ENCODE measurements at regions not wholly inside any gene's neighbourhood (a gene's known extent, or its start where the extent isn't known, plus 50 kb on each side); places are given as distances from the start of the nearest gene placed in this dataset.

DNA sequence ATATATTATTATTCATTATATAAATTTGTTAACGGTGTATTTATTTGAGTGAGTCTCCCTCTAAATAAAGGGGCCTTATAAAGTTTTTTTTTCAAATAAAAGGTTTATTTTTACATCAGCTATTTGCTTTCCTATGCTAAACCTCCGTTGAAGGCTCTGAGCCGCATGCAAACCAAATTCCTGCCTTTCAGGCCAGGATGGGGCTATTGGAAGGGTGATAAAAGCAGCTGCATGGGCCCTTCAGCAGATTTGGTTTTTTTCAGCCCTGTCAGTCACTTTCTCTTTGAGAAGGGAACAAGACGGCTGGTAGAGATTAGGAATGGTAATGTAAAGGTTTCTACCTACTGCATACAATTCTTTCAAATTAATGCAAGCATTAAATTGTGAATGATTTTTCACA is 244.2 kb downstream of the WNT5A start:
- Histone ChIP-seq H3K4me1 (no peaks in the 10 kb centered on the region), H3K4me3 (no peak overlapping the region), H3K36me3 (no peaks in the 10 kb centered on the region), H3K9me3 (peaks cover 0 to under 1% (median 0%) of the 10 kb centered on the region in 8 donors), H3K27ac (no peak overlapping the region), H3K27me3 (replicated peaks in 1 of 7) (no peaks in the 10 kb centered on the region)
- 48 to 58% (median 51%) methylated on average over 4 of the region's 4 CpGs for WGBS, 5 donors
- TF ChIP-seq POLR2AphosphoS5 (IDR thresholded peaks at IDR 0.05) (no peak), POLR2A (IDR thresholded peaks at IDR 0.05) (no peak)
- TF ChIP-seq, protein P1, sequence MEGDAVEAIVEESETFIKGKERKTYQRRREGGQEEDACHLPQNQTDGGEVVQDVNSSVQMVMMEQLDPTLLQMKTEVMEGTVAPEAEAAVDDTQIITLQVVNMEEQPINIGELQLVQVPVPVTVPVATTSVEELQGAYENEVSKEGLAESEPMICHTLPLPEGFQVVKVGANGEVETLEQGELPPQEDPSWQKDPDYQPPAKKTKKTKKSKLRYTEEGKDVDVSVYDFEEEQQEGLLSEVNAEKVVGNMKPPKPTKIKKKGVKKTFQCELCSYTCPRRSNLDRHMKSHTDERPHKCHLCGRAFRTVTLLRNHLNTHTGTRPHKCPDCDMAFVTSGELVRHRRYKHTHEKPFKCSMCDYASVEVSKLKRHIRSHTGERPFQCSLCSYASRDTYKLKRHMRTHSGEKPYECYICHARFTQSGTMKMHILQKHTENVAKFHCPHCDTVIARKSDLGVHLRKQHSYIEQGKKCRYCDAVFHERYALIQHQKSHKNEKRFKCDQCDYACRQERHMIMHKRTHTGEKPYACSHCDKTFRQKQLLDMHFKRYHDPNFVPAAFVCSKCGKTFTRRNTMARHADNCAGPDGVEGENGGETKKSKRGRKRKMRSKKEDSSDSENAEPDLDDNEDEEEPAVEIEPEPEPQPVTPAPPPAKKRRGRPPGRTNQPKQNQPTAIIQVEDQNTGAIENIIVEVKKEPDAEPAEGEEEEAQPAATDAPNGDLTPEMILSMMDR (IDR thresholded peaks at IDR 0.05 in 8 of 11, conservative IDR thresholded peaks at IDR 0.05 in 3 of 11), result no peak
- intact Hi-C loops (cut with DNase I; ENCODE audit: low total_unique reads), result no loop called here
- DNase-seq, result no peak

DNA sequence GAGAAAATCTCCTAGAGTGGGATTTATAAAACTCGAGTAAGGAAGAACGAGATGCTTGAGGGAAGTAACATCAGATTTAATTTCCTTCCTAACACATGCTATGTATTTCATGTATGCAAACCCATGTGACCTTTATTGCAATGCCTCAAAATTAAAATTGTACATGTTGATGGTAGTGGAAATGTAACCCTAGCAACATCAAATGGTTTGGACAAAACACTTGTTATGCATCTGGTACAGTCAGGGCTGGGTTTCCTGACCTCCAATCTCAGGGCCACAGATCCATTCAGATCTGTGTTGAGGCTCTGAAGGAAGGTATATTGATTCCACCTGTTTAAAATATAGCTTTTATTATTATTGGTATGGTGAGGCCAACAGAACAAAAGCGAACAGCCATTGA is 246.0 kb downstream of the WNT5A start:
- Histone ChIP-seq H3K27ac (no peak overlapping the region), H3K4me1 (no peaks in the 10 kb centered on the region), H3K36me3 (no peaks in the 10 kb centered on the region), H3K4me3 (no peak overlapping the region), H3K27me3 (replicated peaks in 1 of 7) (no peaks in the 10 kb centered on the region), H3K9me3 (peaks cover 0 to 7% (median 0%) of the 10 kb centered on the region in 8 donors)
- intact Hi-C loops (cut with DNase I; ENCODE audit: low total_unique reads), result no loop called here
- TF ChIP-seq POLR2AphosphoS5 (IDR thresholded peaks at IDR 0.05) (no peak), POLR2A (IDR thresholded peaks at IDR 0.05) (no peak)
- TF ChIP-seq, protein P1 (IDR thresholded peaks at IDR 0.05 in 8 of 11, conservative IDR thresholded peaks at IDR 0.05 in 3 of 11), result no peak
- no peak for DNase-seq
- WGBS, 5 donors, result 69 to 88% (median 74%) methylated on average over 3 of the region's 3 CpGs

DNA sequence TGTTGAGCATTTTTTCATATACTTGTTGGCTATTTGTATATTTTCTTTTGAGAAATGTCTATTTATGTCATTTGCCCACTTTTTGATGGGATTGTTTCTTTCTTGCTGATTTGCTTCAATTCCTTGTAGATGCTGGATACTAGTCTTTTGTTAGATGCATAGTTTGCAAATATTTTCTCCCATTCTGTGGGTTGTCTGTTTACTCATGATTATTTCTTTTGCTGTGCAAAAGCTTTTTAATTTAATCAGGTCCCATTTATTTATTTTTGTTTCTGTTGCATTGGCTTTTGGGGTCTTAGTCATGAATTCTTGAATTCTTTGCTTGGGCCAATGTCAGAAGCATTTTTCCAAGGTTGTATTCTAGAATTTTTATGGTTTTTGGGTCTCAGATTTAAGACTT is 251.7 kb downstream of the WNT5A start:
- H3K4me1 ChIP-seq, result no peaks in the 10 kb centered on the region
- H3K9me3 ChIP-seq, result peaks cover 0 to 12% (median 0%) of the 10 kb centered on the region in 8 donors
- no peak overlapping the region for H3K27ac ChIP-seq
- H3K36me3 ChIP-seq, result no peaks in the 10 kb centered on the region
- H3K27me3 ChIP-seq (replicated peaks in 1 of 7), result no peaks in the 10 kb centered on the region
- no peak overlapping the region for H3K4me3 ChIP-seq
- TF ChIP-seq POLR2AphosphoS5 (IDR thresholded peaks at IDR 0.05), result no peak
- TF ChIP-seq POLR2A (IDR thresholded peaks at IDR 0.05), result no peak
- TF ChIP-seq, protein P1 (IDR thresholded peaks at IDR 0.05 in 8 of 11, conservative IDR thresholded peaks at IDR 0.05 in 3 of 11), result no peak
- intact Hi-C loops (cut with DNase I; ENCODE audit: low total_unique reads), result no loop called here
- DNase-seq, result no peak

DNA sequence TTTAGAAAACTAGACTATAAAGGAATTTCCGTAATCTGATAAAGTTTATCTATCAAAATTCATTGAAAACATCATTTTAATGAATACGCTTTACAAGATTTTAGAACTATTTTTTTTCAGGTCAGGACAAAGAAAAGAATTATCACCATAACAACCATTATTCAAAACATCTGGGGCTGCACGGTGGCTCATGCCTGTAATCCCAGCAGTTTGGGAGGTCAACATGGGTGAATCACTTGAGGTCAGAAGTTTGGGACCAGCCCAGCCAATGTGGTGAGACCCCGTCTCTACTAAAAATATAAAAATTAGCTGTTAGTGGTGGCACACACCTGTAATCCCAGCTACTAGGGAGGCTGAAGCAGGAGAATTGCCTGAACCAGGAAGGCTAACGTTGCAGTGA is 260.4 kb downstream of the WNT5A start:
- WGBS, 5 donors, result 85 to 94% (median 87%) methylated on average over 5 of the region's 5 CpGs
- TF ChIP-seq POLR2A (IDR thresholded peaks at IDR 0.05), result no peak
- TF ChIP-seq POLR2AphosphoS5 (IDR thresholded peaks at IDR 0.05), result no peak
- TF ChIP-seq, protein P1 (IDR thresholded peaks at IDR 0.05 in 8 of 11, conservative IDR thresholded peaks at IDR 0.05 in 3 of 11), result no peak
- no peaks in the 10 kb centered on the region for H3K9me3 ChIP-seq
- DNase-seq, result no peak
- H3K36me3 ChIP-seq, result no peaks in the 10 kb centered on the region
- intact Hi-C loops (cut with DNase I; ENCODE audit: low total_unique reads), result no loop called here
- no peaks in the 10 kb centered on the region for H3K4me1 ChIP-seq
- no peak overlapping the region for H3K4me3 ChIP-seq
- no peak overlapping the region for H3K27ac ChIP-seq
- peaks cover 0 to 3% (median 0%) of the 10 kb centered on the region in 7 donors for H3K27me3 ChIP-seq (replicated peaks in 1 of 7)

Measured in spleen (tissue), 11 donors.